ENCODE measurements at regions not wholly inside any gene's neighbourhood (a gene's known extent, or its start where the extent isn't known, plus 50 kb on each side); places are given as distances from the start of the nearest gene placed in this dataset.
A peak's percentile ranks its signal among the peaks of the same experiment; 100 is the strongest.

DNA sequence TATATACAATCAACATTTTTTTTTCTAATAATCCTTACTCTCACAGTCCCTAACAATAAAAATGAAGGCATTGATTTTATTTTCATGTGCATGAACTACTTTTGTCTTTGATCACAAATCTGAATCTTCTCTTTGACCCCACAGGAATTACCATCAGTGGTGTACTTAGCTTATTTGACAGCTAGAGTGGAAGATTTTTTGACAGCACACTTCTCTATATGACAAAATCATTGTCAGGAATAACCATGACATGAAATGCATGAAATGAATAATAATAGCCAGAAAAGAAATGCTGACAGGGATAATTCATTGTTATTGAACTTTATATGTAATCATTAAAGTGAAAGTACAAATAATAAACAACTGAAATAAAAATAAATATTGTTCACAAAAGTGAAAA lies 604.2 kb downstream of the EPHA5 start:
- H3K27ac ChIP-seq, result no peak overlapping the region
- TF ChIP-seq, protein P1, sequence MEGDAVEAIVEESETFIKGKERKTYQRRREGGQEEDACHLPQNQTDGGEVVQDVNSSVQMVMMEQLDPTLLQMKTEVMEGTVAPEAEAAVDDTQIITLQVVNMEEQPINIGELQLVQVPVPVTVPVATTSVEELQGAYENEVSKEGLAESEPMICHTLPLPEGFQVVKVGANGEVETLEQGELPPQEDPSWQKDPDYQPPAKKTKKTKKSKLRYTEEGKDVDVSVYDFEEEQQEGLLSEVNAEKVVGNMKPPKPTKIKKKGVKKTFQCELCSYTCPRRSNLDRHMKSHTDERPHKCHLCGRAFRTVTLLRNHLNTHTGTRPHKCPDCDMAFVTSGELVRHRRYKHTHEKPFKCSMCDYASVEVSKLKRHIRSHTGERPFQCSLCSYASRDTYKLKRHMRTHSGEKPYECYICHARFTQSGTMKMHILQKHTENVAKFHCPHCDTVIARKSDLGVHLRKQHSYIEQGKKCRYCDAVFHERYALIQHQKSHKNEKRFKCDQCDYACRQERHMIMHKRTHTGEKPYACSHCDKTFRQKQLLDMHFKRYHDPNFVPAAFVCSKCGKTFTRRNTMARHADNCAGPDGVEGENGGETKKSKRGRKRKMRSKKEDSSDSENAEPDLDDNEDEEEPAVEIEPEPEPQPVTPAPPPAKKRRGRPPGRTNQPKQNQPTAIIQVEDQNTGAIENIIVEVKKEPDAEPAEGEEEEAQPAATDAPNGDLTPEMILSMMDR (conservative IDR thresholded peaks at IDR 0.05), result no peak

DNA sequence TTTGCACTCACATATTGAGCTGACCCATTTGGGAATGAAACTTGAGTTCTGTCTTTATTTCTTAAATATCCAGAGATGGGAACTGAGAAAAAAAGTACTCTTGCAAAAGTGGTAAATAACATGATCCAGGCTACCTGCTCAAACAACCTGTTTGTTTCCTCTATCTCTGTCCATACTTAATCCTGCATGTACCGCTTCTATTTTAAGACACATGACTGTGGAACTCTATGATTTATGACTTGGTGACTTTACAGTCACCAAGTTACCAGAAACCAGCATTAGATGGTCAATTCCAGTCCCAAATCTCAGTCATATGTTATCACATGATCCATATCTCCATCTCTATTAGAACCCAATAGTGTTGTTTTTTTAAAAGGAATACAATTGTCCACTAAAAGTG lies 606.7 kb downstream of the EPHA5 start:
- H3K27ac ChIP-seq, result no peak overlapping the region
- TF ChIP-seq, protein P1 (conservative IDR thresholded peaks at IDR 0.05), result no peak

DNA sequence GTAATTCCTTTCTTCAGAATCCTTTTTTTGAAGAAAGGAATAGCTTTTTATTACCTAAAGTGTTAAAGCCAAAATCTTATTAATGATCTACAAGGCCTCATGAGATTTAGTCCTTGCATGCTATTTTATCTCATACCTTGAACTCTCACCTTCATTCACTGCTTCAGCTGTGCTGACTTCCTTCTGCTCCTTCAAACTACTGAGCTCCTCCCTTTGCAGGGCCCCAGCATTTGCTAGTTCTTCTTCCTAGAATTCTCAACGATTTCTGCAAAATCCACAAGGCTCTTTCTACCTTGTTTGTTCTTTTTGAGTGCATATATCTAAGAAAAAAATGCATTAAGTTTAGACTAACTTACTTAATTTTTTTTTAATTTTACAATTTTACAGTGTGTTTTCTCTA lies 619.5 kb downstream of the EPHA5 start:
- no peak overlapping the region for H3K27ac ChIP-seq

DNA sequence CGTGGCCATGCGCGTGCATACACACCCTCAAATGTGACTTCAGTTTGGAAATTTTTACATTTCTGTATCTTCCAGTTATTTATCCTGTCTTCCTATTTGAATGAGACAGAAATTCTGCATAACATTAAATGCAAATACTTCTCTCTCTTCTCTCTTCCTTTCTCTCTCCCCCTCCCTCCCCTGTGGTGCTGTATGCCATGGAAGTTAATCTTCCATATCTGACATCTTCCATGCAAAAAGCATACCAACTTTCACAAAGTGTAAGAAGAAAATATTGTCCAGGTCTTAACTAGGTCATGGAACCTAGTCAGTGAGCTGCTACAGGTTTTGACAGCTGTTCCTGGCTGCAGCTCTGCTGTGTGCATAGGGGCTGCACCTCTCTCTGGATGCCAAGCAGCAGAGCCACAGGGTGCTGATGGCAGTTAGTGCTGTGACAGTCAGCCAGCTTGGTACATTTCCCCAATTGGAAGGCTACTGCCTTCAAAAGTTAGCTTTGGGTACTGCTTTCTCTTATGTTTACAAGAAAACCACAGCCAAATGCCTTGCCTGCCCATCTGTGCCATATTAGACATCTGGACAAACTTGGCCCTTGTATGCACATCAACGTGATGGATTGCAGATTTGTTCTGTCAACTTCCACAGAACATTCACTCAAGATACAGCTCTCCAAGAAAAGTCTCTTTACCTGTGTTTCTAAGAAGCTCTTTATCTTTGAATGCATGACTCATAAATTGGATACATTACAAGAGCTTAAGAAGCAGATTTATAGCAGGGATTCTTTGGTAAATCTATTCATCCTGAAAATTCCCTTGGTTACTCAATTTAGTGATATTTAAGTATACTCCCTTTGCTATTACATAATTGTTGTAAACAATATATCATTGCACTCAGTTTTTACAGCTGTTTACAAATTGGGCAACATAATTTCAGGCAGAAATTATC lies 623.8 kb downstream of the EPHA5 start:
- TF ChIP-seq, protein P1 (conservative IDR thresholded peaks at IDR 0.05), result no peak
- H3K27ac ChIP-seq, result no peak overlapping the region

More for the DNA sequence above, 619.5 kb downstream of the EPHA5 start:
- TF ChIP-seq, protein P1 (conservative IDR thresholded peaks at IDR 0.05), result no peak

DNA sequence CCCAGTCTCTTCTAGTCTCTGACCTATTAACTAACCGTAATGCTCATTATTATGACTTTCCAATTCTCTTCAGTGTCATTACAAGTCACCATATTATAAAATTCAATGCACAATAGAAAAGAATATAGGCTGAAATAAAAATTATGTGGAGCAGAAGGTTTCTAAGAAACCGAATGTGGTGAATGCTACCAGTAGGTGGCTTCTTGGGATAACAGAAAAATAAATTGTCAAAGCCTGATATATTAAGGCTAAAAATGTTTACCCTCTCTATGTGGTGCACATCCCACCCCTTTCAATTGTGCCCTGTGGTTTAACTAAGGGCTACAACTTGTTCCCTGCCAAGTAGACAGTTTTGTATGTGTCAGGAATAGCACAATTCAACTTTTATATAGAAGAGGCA lies 624.6 kb upstream of the TECRL start:
- TF ChIP-seq, protein P1 (conservative IDR thresholded peaks at IDR 0.05), result peak; percentile 69
- H3K27ac ChIP-seq, result no peak overlapping the region

DNA sequence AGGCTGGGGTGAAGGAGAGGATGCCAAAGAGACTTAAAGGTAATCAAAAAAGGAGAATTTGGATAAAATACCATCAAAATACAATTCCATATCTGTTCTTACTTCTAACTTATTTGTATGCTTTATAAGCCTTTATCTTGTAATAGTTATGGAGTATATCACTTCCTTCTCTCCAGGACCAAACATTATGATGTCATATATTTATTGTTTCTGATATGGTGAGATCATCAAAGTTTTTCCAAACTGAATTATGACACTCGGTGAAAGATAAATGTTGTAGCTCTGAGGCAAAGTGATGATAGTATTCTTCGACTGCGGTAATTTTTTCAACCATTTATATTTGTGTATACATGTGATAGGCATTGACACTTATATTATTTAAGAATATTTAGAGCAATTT lies 619.3 kb upstream of the TECRL start:
- H3K27ac ChIP-seq, result no peak overlapping the region
- TF ChIP-seq, protein P1 (conservative IDR thresholded peaks at IDR 0.05), result no peak

DNA sequence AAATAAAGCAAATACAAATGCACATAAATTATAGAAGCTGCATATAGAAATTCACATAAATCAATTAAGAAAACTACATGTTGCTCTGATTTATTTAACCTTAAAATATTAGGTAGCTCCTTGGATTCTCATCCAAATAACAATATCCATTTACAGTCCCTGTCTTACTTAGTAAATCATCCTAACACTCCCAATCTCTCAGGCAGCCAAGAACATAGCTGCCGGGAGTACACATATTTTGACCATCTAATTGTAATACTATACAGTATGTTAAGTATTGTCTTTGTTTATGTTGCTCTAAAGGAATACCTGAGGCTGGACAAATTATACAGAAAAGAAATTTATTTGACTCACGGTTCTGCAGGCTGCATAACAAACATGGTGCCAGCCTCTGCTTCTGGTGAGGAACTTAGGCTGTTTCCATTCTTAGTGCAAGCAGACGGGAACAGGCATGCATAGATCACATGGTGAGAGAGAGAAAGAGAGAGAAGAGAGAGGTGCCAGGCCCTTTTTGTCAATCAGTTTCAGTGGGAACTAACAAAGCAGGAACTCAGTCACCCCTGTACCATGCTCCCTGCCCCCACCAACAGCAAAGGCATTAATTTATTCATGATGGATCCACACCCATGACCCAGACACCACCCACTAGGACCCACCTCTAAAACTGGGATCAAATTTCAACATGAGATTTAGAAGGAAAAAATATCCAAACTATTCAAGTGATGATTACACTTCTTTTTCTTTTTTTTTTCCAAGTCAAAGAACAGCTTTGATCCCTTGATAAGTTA lies 614.8 kb upstream of the TECRL start:
- H3K27ac ChIP-seq, result no peak overlapping the region
- TF ChIP-seq, protein P1 (conservative IDR thresholded peaks at IDR 0.05), result no peak

Data from VCaP (cell line).